ENCODE measurements at regions not wholly inside any gene's neighbourhood (a gene's known extent, or its start where the extent isn't known, plus 50 kb on each side); places are given as distances from the start of the nearest gene placed in this dataset.

DNA sequence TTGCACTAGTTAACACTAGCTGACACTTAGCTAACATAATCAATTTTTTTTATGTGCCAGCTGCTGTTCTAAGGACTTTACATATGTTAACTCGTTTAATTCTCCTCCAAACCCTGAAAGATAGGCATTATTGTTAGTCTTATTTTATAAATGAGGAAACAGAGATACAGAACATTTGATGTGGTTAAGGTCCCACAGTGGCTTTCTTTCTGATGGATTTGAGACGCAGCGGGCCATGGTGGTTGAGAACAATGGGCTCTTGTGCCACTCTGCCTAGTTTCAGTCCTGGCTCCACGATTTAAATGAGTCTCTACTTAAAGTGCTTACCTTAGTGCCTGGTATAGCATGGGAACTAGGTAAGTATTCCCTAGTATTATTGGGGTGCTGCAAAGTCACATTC is 201.9 kb upstream of the SPRED2 start:
- peaks cover 3% of the 10 kb centered on the region; the same call in 1 of the 2 replicates for H3K23me2 ChIP-seq (ENCODE audit: low read depth, low read length)
- no peaks in the 10 kb centered on the region; a peak in 1 of 7 replicates for H3K4me1 ChIP-seq (replicated peaks in 1 of 4; ENCODE audit: control insufficient read depth in 3 of 4, insufficient read depth in 4 of 4, low read length in 3 of 4)
- no peak overlapping the region for H2AK5ac ChIP-seq (ENCODE audit: low read depth, low read length)
- no peak overlapping the region for H2BK5ac ChIP-seq (ENCODE audit: low read depth, low read length)
- H3K18ac ChIP-seq (ENCODE audit: extremely low read depth, low read length): no peak overlapping the region
- no peak overlapping the region for H4K8ac ChIP-seq (ENCODE audit: extremely low read depth, insufficient read depth, low read length)
- no peaks in the 10 kb centered on the region for H3K9me3 ChIP-seq (ENCODE audit: insufficient read depth in 2 of 2, low read depth in 1 of 2, low read length in 1 of 2)
- H4K5ac ChIP-seq (ENCODE audit: insufficient read length, low read depth, low read length): no peak overlapping the region
- no peak overlapping the region for H3K9ac ChIP-seq (replicated peaks in 1 of 4; ENCODE audit: extremely low read depth in 1 of 4, low read depth in 3 of 4, low read length in 3 of 4)
- no peak overlapping the region for H2BK15ac ChIP-seq (ENCODE audit: low read length)
- H3K4ac ChIP-seq (replicated peaks; ENCODE audit: insufficient read length, low read depth, low read length): no peak overlapping the region
- no peaks in the 10 kb centered on the region for H3K36me3 ChIP-seq (ENCODE audit: control insufficient read depth in 2 of 4, insufficient read depth in 4 of 4, low read length in 3 of 4)
- no peak overlapping the region for H3K14ac ChIP-seq (ENCODE audit: insufficient read length)
- H2BK12ac ChIP-seq (ENCODE audit: low read depth, low read length): no peak overlapping the region
- H3K56ac ChIP-seq (replicated peaks; ENCODE audit: insufficient read length, low read depth, low read length): no peak overlapping the region
- H2AFZ ChIP-seq (ENCODE audit: low read length): no peak overlapping the region
- H3K27ac ChIP-seq (ENCODE audit: low read depth, low read length): no peak overlapping the region
- H3K4me3 ChIP-seq (ENCODE audit: extremely low read depth in 1 of 4, insufficient read depth in 2 of 4, low read depth in 3 of 4, low read length in 4 of 4): no peak overlapping the region
- H2BK20ac ChIP-seq (ENCODE audit: low read length): no peak overlapping the region
- H3K79me1 ChIP-seq (ENCODE audit: low read depth, low read length): no peaks in the 10 kb centered on the region
- DNase-seq (ENCODE audit: low read depth in 1 of 2, low spot score in 2 of 2) (peak in 1 of 2 experiments; percentile 42), FAIRE-seq (no peak)
- H3K23ac ChIP-seq (ENCODE audit: insufficient read length): no peak overlapping the region
- no peak overlapping the region for H2BK120ac ChIP-seq (replicated peaks; ENCODE audit: low read depth, low read length)
- H4K20me1 ChIP-seq (replicated peaks in 1 of 2; ENCODE audit: control insufficient read depth in 1 of 2, insufficient read depth in 2 of 2, low read length in 2 of 2): no peaks in the 10 kb centered on the region
- 0 out of 4 replicates have a peak overlapping the region, but pooled peaks of 1 of the 2 experiments have one; percentile 18 for H3K4me2 ChIP-seq (ENCODE audit: insufficient read depth in 1 of 2, low read depth in 2 of 2, low read length in 2 of 2)
- ChIA-PET POLR2A (ENCODE audit: partially characterized antibody) (no interaction called here), CTCF (ENCODE audit: partially characterized antibody) (interaction anchor here (0.9 to 1.3 kb wide), 2 partner anchors 52 to 77 kb away, joined by 3 read pairs; no protein-coding TSS in a partner anchor)
- H3K79me2 ChIP-seq (ENCODE audit: control insufficient read depth in 1 of 2, insufficient read depth in 2 of 2, low read length in 2 of 2): no peaks in the 10 kb centered on the region
- WGBS, 2 experiments (ENCODE audit: extremely low coverage in 1 of 2, insufficient coverage in 1 of 2, insufficient read length in 1 of 2, insufficient replicate concordance in 2 of 2, low coverage in 1 of 2, low lambda C conversion rate in 2 of 2, missing lambda C conversion rate in 1 of 2): 60% methylated on average over 4 of the region's 4 CpGs; no CpG with 5 or more reads in 1 of the 2 experiments
- peaks cover 0 to 3% (median 1%) of the 10 kb centered on the region in 4 experiments; a peak in 3 of 7 replicates for H3K27me3 ChIP-seq (replicated peaks in 1 of 4; ENCODE audit: control insufficient read depth in 3 of 4, extremely low read depth in 1 of 4, insufficient read depth in 3 of 4, low read length in 3 of 4)
- H4K91ac ChIP-seq (replicated peaks; ENCODE audit: insufficient read length, low read length): no peak overlapping the region
- TF ChIP-seq BCL11A (IDR thresholded peaks at IDR 0.05; ENCODE audit: low read depth in 2 of 2, low read length in 2 of 2) (peak in 1 of 2 experiments; percentile 8), MAFK (IDR thresholded peaks at IDR 0.05; ENCODE audit: low read depth, low read length) (no peak), BRCA1 (IDR thresholded peaks at IDR 0.05; ENCODE audit: low read depth, low read length) (no peak)
